VCaP (cell line): ENCODE measurements at regions not wholly inside any gene's neighbourhood (a gene's known extent, or its start where the extent isn't known, plus 50 kb on each side); places are given as distances from the start of the nearest gene placed in this dataset.
"Not testable (repeated sequence)": the region's sequence is repeated elsewhere in the genome, so short reads cannot be mapped to it uniquely, and the experiment has no call there.

Experiments
- H3K27ac ChIP-seq: fragments of 450-650 bp; 2 replicates; pipeline ENCODE4 v1.5.1; 2017
- CTCF ChIP-seq: fragments of 450-650 bp; conservative IDR thresholded peaks from 2 replicates; pipeline ENCODE4 v1.5.1; 2017; ENCODE audit warnings: mild to moderate bottlenecking, moderate library complexity

- H3K27ac ChIP-seq, result no peak overlapping the region
- TF ChIP-seq CTCF, result no peak
Measured at GRCh38 chr14:101087614-101088394, 184.3 kb upstream of the RTL1 start.

GRCh38 chr14:101088395-101088667 is 184.8 kb upstream of the RTL1 start:
- H3K27ac ChIP-seq, result no peak overlapping the region
- TF ChIP-seq CTCF, result no peak

- H3K27ac ChIP-seq, result no peak overlapping the region
- no peak for TF ChIP-seq CTCF
Measured at GRCh38 chr14:101088714-101089113, 185.2 kb upstream of the RTL1 start.

GRCh38 chr14:101090478-101090877 is 187.0 kb upstream of the RTL1 start:
- not testable (repeated sequence) for H3K27ac ChIP-seq

- no peak overlapping the region for H3K27ac ChIP-seq
- no peak for TF ChIP-seq CTCF
Measured at GRCh38 chr14:101090976-101091375, 187.5 kb upstream of the RTL1 start.

GRCh38 chr14:101094916-101095315 is 191.4 kb upstream of the RTL1 start:
- not testable (repeated sequence) for H3K27ac ChIP-seq

GRCh38 chr14:101096551-101096950 is 193.0 kb upstream of the RTL1 start:
- H3K27ac ChIP-seq, result no peak overlapping the region
- no peak for TF ChIP-seq CTCF

- no peak for TF ChIP-seq CTCF
- no peak overlapping the region for H3K27ac ChIP-seq
Measured at GRCh38 chr14:101097109-101097793, 193.7 kb upstream of the RTL1 start.

- H3K27ac ChIP-seq, result no peak overlapping the region
- no peak for TF ChIP-seq CTCF
Measured at GRCh38 chr14:101098177-101098576, 194.7 kb upstream of the RTL1 start.
